ENCODE measurements at regions not wholly inside any gene's neighbourhood (a gene's known extent, or its start where the extent isn't known, plus 50 kb on each side); places are given as distances from the start of the nearest gene placed in this dataset.
"Not testable (repeated sequence)": the region's sequence is repeated elsewhere in the genome, so short reads cannot be mapped to it uniquely, and the experiment has no call there.

DNA sequence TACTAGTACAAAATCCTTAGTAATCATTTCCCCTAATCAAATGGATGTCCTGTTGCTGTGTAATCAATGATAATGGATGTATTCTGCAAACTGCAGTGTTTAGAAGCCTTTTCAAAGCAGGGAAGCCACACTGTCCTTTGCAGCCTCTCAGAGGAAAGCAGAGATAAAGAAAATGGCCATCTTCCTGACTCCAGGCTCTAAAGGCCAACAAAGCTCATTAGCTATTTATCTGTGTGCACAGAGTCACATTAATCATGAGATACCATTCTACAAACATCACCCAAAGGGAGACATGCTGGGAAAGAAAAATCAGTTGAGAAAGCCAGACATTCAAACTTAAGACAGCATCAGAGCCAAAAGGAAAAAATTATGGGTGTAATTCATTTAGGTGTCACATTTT is 165.0 kb downstream of the RAD51AP2 start:
- DNase-seq (ENCODE audit: extremely low spot score): no peak

DNA sequence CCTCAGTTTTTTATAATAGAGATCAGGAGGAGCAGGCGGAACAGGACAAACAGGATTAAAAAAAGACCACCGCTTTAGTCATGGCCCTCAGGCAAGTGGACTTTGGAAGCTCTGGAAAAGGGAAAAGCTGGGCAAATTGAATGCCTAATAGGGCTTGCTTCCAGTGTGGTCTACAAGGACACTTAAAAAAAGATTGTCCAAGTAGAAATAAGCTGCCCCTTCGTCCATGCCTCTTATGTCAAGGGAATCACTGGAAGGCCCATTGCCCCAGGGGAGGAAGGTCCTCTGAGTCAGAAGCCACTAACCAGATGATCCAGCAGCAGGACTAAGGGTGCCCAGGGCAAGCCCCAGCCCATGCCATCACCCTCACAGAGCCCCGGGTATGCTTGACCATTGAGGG is 175.5 kb downstream of the RAD51AP2 start:
- POLR2A ChIA-PET; DNase-seq (ENCODE audit: extremely low spot score); CTCF ChIA-PET: not testable (repeated sequence)

More for the DNA sequence above, 165.0 kb downstream of the RAD51AP2 start:
- CTCF ChIA-PET: no interaction called here
- POLR2A ChIA-PET: no interaction called here
- TF ChIP-seq, protein P1, sequence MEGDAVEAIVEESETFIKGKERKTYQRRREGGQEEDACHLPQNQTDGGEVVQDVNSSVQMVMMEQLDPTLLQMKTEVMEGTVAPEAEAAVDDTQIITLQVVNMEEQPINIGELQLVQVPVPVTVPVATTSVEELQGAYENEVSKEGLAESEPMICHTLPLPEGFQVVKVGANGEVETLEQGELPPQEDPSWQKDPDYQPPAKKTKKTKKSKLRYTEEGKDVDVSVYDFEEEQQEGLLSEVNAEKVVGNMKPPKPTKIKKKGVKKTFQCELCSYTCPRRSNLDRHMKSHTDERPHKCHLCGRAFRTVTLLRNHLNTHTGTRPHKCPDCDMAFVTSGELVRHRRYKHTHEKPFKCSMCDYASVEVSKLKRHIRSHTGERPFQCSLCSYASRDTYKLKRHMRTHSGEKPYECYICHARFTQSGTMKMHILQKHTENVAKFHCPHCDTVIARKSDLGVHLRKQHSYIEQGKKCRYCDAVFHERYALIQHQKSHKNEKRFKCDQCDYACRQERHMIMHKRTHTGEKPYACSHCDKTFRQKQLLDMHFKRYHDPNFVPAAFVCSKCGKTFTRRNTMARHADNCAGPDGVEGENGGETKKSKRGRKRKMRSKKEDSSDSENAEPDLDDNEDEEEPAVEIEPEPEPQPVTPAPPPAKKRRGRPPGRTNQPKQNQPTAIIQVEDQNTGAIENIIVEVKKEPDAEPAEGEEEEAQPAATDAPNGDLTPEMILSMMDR (IDR thresholded peaks at IDR 0.05; ENCODE audit: control extremely low read depth, extremely low read depth, low read depth, missing control alignments): no peak

DNA sequence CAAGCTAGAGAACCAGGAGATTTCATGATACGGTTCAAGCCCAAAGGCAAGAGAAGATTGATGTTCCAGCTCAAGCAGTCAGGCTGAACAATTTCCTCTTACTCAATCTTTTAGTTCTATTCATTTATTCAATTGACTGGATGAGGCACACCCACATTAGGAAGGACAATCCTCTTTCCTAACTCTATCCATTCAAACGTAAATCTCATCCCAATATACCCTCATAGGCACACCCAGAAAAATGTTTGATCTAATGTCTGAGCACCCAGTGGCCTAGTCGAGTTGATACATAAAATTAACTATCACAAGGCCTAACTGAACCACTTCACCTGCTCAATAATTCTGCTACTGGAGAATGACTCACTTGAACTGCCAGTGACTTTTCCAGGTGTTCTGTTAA is 180.7 kb downstream of the RAD51AP2 start:
- ChIA-PET CTCF (interaction anchor here (1.4 to 2.4 kb wide), 2 partner anchors 28 to 243 kb away, joined by 3 to 12 read pairs; no protein-coding TSS in a partner anchor), POLR2A (no interaction called here)
- TF ChIP-seq, protein P1 (IDR thresholded peaks at IDR 0.05; ENCODE audit: control extremely low read depth, extremely low read depth, low read depth, missing control alignments): no peak
- no peak for DNase-seq (ENCODE audit: extremely low spot score)

DNA sequence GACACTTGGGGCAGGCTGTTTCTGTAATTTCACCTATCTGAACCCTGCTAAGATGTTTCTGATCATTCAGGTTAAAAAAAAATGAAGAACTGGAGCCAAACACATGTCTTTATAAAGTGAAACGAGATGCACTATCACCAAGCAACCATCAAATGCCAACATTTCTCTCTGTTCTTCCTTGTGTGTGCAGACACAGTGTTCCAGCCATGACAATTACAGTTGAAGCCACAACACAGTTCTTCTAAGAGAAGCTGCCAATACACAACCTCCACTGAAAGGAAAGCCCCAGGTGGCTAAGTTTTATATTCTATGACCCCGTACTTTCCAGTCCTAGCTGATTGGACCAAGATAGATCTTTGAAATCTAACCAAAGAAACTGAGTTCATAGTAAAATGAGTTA is 181.8 kb downstream of the RAD51AP2 start:
- no peak for DNase-seq (ENCODE audit: extremely low spot score)
- CTCF ChIA-PET: interaction anchor here (1.4 kb wide), 1 partner anchor 244 kb away, joined by 3 read pairs; no protein-coding TSS in a partner anchor
- TF ChIP-seq, protein P1 (IDR thresholded peaks at IDR 0.05; ENCODE audit: control extremely low read depth, extremely low read depth, low read depth, missing control alignments): no peak
- POLR2A ChIA-PET: no interaction called here

DNA sequence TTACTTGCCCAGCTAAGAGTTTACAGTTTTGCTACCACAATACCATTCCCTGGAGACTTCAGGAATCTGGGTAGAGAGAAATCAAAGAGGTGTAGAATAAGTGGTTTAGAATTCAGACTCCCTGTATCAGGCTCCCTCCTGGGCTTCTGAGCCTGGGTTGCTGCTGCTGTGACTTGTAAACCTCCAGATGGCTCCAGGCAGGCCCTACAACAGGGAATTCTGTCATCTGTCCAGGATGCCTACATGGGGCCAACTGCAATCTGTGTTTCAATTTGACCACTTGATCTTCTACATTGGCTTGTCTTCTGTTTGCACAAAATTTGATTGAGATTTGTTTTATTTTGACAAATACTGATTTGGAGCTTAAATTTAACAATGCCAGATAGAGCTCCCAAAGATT is 183.9 kb downstream of the RAD51AP2 start:
- POLR2A ChIA-PET: no interaction called here
- TF ChIP-seq, protein P1 (IDR thresholded peaks at IDR 0.05; ENCODE audit: control extremely low read depth, extremely low read depth, low read depth, missing control alignments): no peak
- no peak for DNase-seq (ENCODE audit: extremely low spot score)
- CTCF ChIA-PET: interaction anchor here (1.3 kb wide), 1 partner anchor 12 kb away, joined by 3 read pairs; no protein-coding TSS in a partner anchor

DNA sequence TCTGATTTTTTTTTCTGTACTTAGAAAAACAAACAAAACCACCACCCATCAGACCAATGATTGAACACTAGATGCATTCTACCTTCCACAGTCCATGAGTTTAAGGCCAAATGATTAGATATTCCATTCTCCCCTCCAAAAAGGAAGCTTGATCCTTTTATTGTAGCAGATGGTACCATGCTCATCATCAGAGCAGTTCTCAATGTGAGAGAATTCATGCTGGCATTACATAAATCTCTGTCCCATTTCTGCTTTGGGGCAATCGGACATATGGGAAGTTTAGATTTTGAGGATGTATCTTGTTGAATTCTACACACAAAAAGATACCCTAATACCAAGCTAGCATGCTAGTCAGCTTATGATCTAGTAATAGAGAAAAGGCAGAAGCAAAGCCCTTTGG is 186.6 kb downstream of the RAD51AP2 start:
- POLR2A ChIA-PET: no interaction called here
- no peak for DNase-seq (ENCODE audit: extremely low spot score)
- TF ChIP-seq, protein P1 (IDR thresholded peaks at IDR 0.05; ENCODE audit: control extremely low read depth, extremely low read depth, low read depth, missing control alignments): no peak
- CTCF ChIA-PET: interaction anchor here (1.0 to 4.6 kb wide), 2 partner anchors 12 to 23 kb away, joined by 3 to 28 read pairs; no protein-coding TSS in a partner anchor

DNA sequence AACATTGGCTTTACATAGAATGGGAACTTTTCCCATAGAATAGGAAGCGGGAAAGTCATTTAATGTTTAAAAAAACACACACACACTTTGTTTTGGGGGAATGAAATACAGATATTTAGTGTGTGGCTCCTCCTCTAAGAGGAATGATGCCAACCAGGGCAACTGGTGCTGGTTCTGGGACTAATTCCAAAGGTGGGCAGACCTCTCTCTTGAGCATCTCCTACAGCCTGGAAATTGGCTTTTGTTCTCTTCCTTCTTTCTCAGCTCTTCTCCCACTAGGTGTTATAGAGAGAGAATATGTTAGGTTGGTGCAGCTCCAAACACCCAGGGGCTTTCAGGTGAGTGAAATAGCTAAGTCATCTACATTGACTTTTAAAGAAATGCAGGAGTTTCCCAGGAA is 190.1 kb downstream of the RAD51AP2 start:
- no peak for DNase-seq (ENCODE audit: extremely low spot score)
- TF ChIP-seq, protein P1 (IDR thresholded peaks at IDR 0.05; ENCODE audit: control extremely low read depth, extremely low read depth, low read depth, missing control alignments): no peak
- ChIA-PET CTCF (interaction anchor here (1.4 kb wide), 1 partner anchor 8 kb away, joined by 4 read pairs; no protein-coding TSS in a partner anchor), POLR2A (no interaction called here)

Data from GM10248 (cell line).